GM12878 (cell line): ENCODE measurements at regions not wholly inside any gene's neighbourhood (a gene's known extent, or its start where the extent isn't known, plus 50 kb on each side); places are given as distances from the start of the nearest gene placed in this dataset. TPM values are rescaled to one million over a fixed set of nuclear protein-coding genes. Genes with fewer than 3 reads are reported as not detected.

Source experiments
- ATAC-seq: fragments of 200-7000 bp; cut with Tn5 transposase; 3 replicates; pipeline ENCODE4 v1.9.1; 2020; ENCODE audit warnings: mild to moderate bottlenecking, moderate library complexity
- BruUV-seq: library from RNA; stranded (reverse); fragments of 400-500 nt; replicated peaks from 2 replicates; lab custom pipeline; 2021; lab: Mats Ljungman, UMichigan
- CTCF ChIA-PET: fragments of 300-600 bp; sonication (Branson Sonifier 250); formaldehyde crosslinking; extraction: SDS; loops from one replicate; lab custom pipeline; 2021; ENCODE audit warnings: inconsistent platforms; lab: Yijun Ruan, JAX
- POLR2A ChIA-PET: fragments of 350-600 bp; formaldehyde crosslinking; extraction: SDS; loops from one replicate; lab custom pipeline; 2021; ENCODE audit warnings: inconsistent platforms; lab: Charles Lee
- RAD21 ChIA-PET: fragments of 300-600 bp; sonication (Branson Sonifier 250); formaldehyde crosslinking; loops from one replicate; lab custom pipeline; 2023; ENCODE audit warnings: antibody characterized with exemption; ENCODE audit not compliant: unreplicated experiment; lab: Charles Lee
- SMC1A ChIA-PET: fragments of 300-600 bp; sonication (Branson Sonifier 250); formaldehyde crosslinking; loops from one replicate; lab custom pipeline; 2023; ENCODE audit not compliant: unreplicated experiment, uncharacterized antibody; lab: Charles Lee
- DNase-seq: peaks from one replicate; pipeline ENCODE4 v3.0.0-alpha.2; 2011; ENCODE audit warnings: low read depth, low spot score
- FAIRE-seq: peaks from 3 replicates; lab custom pipeline; 2011; peaks lifted over from hg19 to GRCh38; lab: Jason Lieb, UNC
- H2AFZ ChIP-seq: 2 replicates; pipeline ENCODE4 v1.6.0; 2011; ENCODE audit warnings: low read depth, low read length, control low read depth; ENCODE audit not compliant: control insufficient read depth
- H3K27ac ChIP-seq: 2 replicates; pipeline ENCODE4 v1.5.1; 2011; ENCODE audit warnings: control low read depth; ENCODE audit not compliant: control insufficient read depth, insufficient read depth
- H3K27me3 ChIP-seq, 2 experiments: replicated peaks in 1 of 2; 2 replicates each; pipeline versions ENCODE4 v1.6.0 to v1.6.1; 2011; ENCODE audit warnings: low read length in 1 of 2; ENCODE audit not compliant: control insufficient read depth in 2 of 2, insufficient read depth in 2 of 2
- H3K36me3 ChIP-seq, 2 experiments: 2 replicates each; pipeline ENCODE4 v1.5.1; 2011; ENCODE audit warnings: low read length in 1 of 2; ENCODE audit not compliant: control insufficient read depth in 2 of 2, insufficient read depth in 2 of 2
- H3K4me1 ChIP-seq: 2 replicates; pipeline ENCODE4 v1.6.1; 2011; ENCODE audit warnings: mild to moderate bottlenecking, low read length, moderate library complexity, mixed read lengths; ENCODE audit not compliant: control insufficient read depth, insufficient read depth
- H3K4me2 ChIP-seq: 2 replicates; pipeline ENCODE4 v1.6.0; 2011; ENCODE audit warnings: control low read depth; ENCODE audit not compliant: control insufficient read depth, insufficient read depth
- H3K4me3 ChIP-seq: fragments of 200-600 bp; sonication (generic); 2 replicates; pipeline ENCODE4 v1.5.1; 2016
- H3K79me2 ChIP-seq: 2 replicates; pipeline ENCODE4 v1.6.0; 2011; ENCODE audit warnings: low read length; ENCODE audit not compliant: control insufficient read depth, insufficient read depth
- H3K9ac ChIP-seq: 2 replicates; pipeline ENCODE4 v1.8.0; 2011; ENCODE audit warnings: low read length, control low read depth, mixed read lengths; ENCODE audit not compliant: control insufficient read depth, insufficient read depth
- H3K9me3 ChIP-seq: replicated peaks from 3 replicates; pipeline ENCODE4 v1.5.1; 2011; ENCODE audit warnings: mild to moderate bottlenecking, low read length; ENCODE audit not compliant: control insufficient read depth, insufficient read depth
- H4K20me1 ChIP-seq: 2 replicates; pipeline ENCODE4 v1.6.0; 2011; ENCODE audit not compliant: control insufficient read depth, insufficient read depth
- ZBTB4 ChIP-seq: fragments of 450-650 bp; formaldehyde crosslinking; IDR thresholded peaks from 2 replicates; pipeline ENCODE4 v1.4.0; 2022; ENCODE audit warnings: mild to moderate bottlenecking, moderate library complexity
- ZNF622 ChIP-seq: fragments of 450-650 bp; IDR thresholded peaks from 2 replicates; pipeline ENCODE4 v1.6.1; 2017; ENCODE audit warnings: mild to moderate bottlenecking, inconsistent platforms
- WGBS: methylation state at CpG from one replicate; pipeline ENCODE4 v1.1.6; 2016; ENCODE audit warnings: low lambda C conversion rate; ENCODE audit not compliant: insufficient replicate concordance, insufficient coverage; ENCODE audit errors: missing lambda C conversion rate; 5-methylcytosine and 5-hydroxymethylcytosine counted together
- in situ Hi-C: fragments of 300-500 bp; cut with MboI; formaldehyde crosslinking; loops from 9 replicates; pipeline ENCODE4 v1.14.3; 2018; ENCODE audit warnings: mixed read lengths
- intact Hi-C: fragments of 100-400 bp; cut with micrococcal nuclease; formaldehyde crosslinking; loops from one replicate; pipeline ENCODE4 v1.14.2; 2022; ENCODE audit not compliant: unreplicated experiment
- small RNA-seq: library from RNA; depleted of rRNA; stranded (forward); fragments of <200 nt; gene quantifications from one replicate; pipeline ENCODE3, GENCODE V24; 2014

- POLR2A ChIA-PET: no interaction called here
- no peaks in the 10 kb centered on the region for H3K79me2 ChIP-seq
- no peaks in the 10 kb centered on the region for H4K20me1 ChIP-seq
- no peak overlapping the region for H3K9ac ChIP-seq
- H3K27ac ChIP-seq: no peak overlapping the region
- RAD21 ChIA-PET: no interaction called here
- ATAC-seq (no peak), DNase-seq (no peak), FAIRE-seq (no peak)
- intact Hi-C loops: no loop called here
- no peak overlapping the region for H3K4me2 ChIP-seq
- WGBS: 90% methylated on average over 1 of the region's 1 CpG
- H3K27me3 ChIP-seq: no peaks in the 10 kb centered on the region; a peak in 2 of 4 replicates
- SMC1A ChIA-PET: no interaction called here
- no peak overlapping the region for H2AFZ ChIP-seq
- no TSS peak for BruUV-seq
- H3K4me3 ChIP-seq: no peak overlapping the region
- no peaks in the 10 kb centered on the region for H3K4me1 ChIP-seq
- H3K9me3 ChIP-seq: no peaks in the 10 kb centered on the region
- CTCF ChIA-PET: no interaction called here
- no peaks in the 10 kb centered on the region for H3K36me3 ChIP-seq
- no peak for TF ChIP-seq ZBTB4 (CRISPR knock-in tag)
- no peak for TF ChIP-seq ZNF622
- TF ChIP-seq, all 136 proteins: peak for 0
- in situ Hi-C loops: no loop called here
Observed at GRCh38 chr3:71838406-71838805, 53.5 kb upstream of the PROK2 start.

Small RNAs in the stretch of these regions (small RNA-seq; reads per million reads assigned to genes)
- gene AC104435.1: not detected
- gene AC105265.1: not detected
- not detected for gene RNA5SP136
- gene RNU1-62P: not detected
- gene UBE2Q2P9: not detected
